NCI-H2081 treated with DMSO at 0.1 percent for 48 hours (cell line): ENCODE measurements at regions not wholly inside any gene's neighbourhood (a gene's known extent, or its start where the extent isn't known, plus 50 kb on each side); places are given as distances from the start of the nearest gene placed in this dataset.
"Not testable (repeated sequence)": the region's sequence is repeated elsewhere in the genome, so short reads cannot be mapped to it uniquely, and the experiment has no call there.

Source experiments
- DNase-seq: peaks from one replicate; lab custom pipeline; 2025; lab: John Stamatoyannopoulos, UW

- DNase-seq: no peak
These were observed 330.6 kb upstream of the EPHA6 start for GRCh38 chr3:96483781-96484180.

GRCh38 chr3:96488708-96489107, 325.7 kb upstream of the EPHA6 start:
- DNase-seq: no peak

- no peak for DNase-seq
These were observed 323.4 kb upstream of the EPHA6 start for GRCh38 chr3:96491023-96491422.

- no peak for DNase-seq
These were observed 322.5 kb upstream of the EPHA6 start for GRCh38 chr3:96491868-96492267.

- no peak for DNase-seq
These were observed 304.1 kb upstream of the EPHA6 start for GRCh38 chr3:96510334-96510733.

- no peak for DNase-seq
These were observed 277.2 kb upstream of the EPHA6 start for GRCh38 chr3:96537165-96537564.

GRCh38 chr3:96538186-96538585, 276.2 kb upstream of the EPHA6 start:
- no peak for DNase-seq

GRCh38 chr3:96548073-96548472, 266.3 kb upstream of the EPHA6 start:
- no peak for DNase-seq

GRCh38 chr3:96576935-96577334, 237.5 kb upstream of the EPHA6 start:
- no peak for DNase-seq

- no peak for DNase-seq
These were observed 230.3 kb upstream of the EPHA6 start for GRCh38 chr3:96584066-96584465.

- not testable (repeated sequence) for DNase-seq
These were observed 207.5 kb upstream of the EPHA6 start for GRCh38 chr3:96606865-96607264.

- no peak for DNase-seq
These were observed 194.9 kb upstream of the EPHA6 start for GRCh38 chr3:96619475-96619874.

GRCh38 chr3:96622878-96623277, 191.5 kb upstream of the EPHA6 start:
- no peak for DNase-seq

GRCh38 chr3:96631050-96631449, 183.3 kb upstream of the EPHA6 start:
- DNase-seq: no peak

- DNase-seq: no peak
These were observed 167.8 kb upstream of the EPHA6 start for GRCh38 chr3:96646596-96646995.

GRCh38 chr3:96657710-96658109, 156.7 kb upstream of the EPHA6 start:
- no peak for DNase-seq

- DNase-seq: not testable (repeated sequence)
These were observed 142.4 kb upstream of the EPHA6 start for GRCh38 chr3:96671861-96672595.

- DNase-seq: no peak
These were observed 137.2 kb upstream of the EPHA6 start for GRCh38 chr3:96677156-96677555.

GRCh38 chr3:96678325-96678724, 136.1 kb upstream of the EPHA6 start:
- no peak for DNase-seq

- no peak for DNase-seq
These were observed 113.8 kb upstream of the EPHA6 start for GRCh38 chr3:96700322-96701315.

- no peak for DNase-seq
These were observed 108.5 kb upstream of the EPHA6 start for GRCh38 chr3:96705895-96706294.

GRCh38 chr3:96706509-96706908, 107.9 kb upstream of the EPHA6 start:
- no peak for DNase-seq

GRCh38 chr3:96711816-96712215, 102.6 kb upstream of the EPHA6 start:
- no peak for DNase-seq
